ENCODE measurements at regions not wholly inside any gene's neighbourhood (a gene's known extent, or its start where the extent isn't known, plus 50 kb on each side); places are given as distances from the start of the nearest gene placed in this dataset.
"Not testable (repeated sequence)": the region's sequence is repeated elsewhere in the genome, so short reads cannot be mapped to it uniquely, and the experiment has no call there.

GRCh38 chr13:65112123-65112522, 2118.0 kb downstream of the PCDH9 start:
- no peak for DNase-seq (ENCODE audit: extremely low spot score)
- TF ChIP-seq EP300 (IDR thresholded peaks at IDR 0.05), result no peak
- no peak for TF ChIP-seq POLR2A (IDR thresholded peaks at IDR 0.05; ENCODE audit: low read depth)
- TF ChIP-seq CTCF (IDR thresholded peaks at IDR 0.05), result no peak
- TF ChIP-seq POLR2AphosphoS5 (IDR thresholded peaks at IDR 0.05), result no peak
- Histone ChIP-seq H3K27me3 (no peaks in the 10 kb centered on the region), H3K9me3 (no peaks in the 10 kb centered on the region), H3K27ac (replicated peaks in 1 of 4) (no peak overlapping the region), H3K36me3 (no peaks in the 10 kb centered on the region), H3K4me1 (peaks cover 0 to 4% (median 0%) of the 10 kb centered on the region in 4 donors), H3K4me3 (no peak overlapping the region)
- WGBS, result 78% methylated on average over 1 of the region's 1 CpG
- intact Hi-C loops (cut with DNase I), result no loop called here

- intact Hi-C loops (cut with DNase I), result no loop called here
- Histone ChIP-seq H3K4me3 (no peak overlapping the region), H3K36me3 (no peaks in the 10 kb centered on the region), H3K9me3 (no peaks in the 10 kb centered on the region), H3K27ac (replicated peaks in 1 of 4) (no peak overlapping the region), H3K4me1 (peaks cover 0 to 4% (median 0%) of the 10 kb centered on the region in 4 donors), H3K27me3 (no peaks in the 10 kb centered on the region)
- no peak for DNase-seq (ENCODE audit: extremely low spot score)
- WGBS, result 70% methylated on average over 1 of the region's 1 CpG
- no peak for TF ChIP-seq CTCF (IDR thresholded peaks at IDR 0.05)
- TF ChIP-seq POLR2AphosphoS5 (IDR thresholded peaks at IDR 0.05), result no peak
- no peak for TF ChIP-seq EP300 (IDR thresholded peaks at IDR 0.05)
- no peak for TF ChIP-seq POLR2A (IDR thresholded peaks at IDR 0.05; ENCODE audit: low read depth)
Observed at GRCh38 chr13:65111223-65111622, 2118.9 kb downstream of the PCDH9 start.

DNA sequence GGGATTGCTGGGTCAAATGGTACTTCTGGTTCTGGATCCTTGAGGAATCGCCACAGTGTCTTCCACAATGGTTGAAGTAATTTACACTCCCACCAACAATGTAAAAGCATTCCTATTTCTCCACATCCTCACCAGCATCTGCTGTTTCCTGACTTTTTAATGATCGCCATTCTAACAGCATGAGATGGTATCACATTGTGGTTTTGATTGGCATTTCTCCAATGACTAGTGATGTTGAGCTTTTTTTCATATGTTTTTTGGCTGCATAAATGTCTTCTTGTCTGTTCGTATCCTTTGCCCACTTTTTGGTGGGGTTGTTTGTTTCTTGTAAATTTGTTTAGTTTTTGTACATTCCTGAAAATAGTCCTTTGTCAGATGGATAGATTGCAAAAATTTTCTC, 2125.7 kb downstream of the PCDH9 start:
- 73% methylated on average over 3 of the region's 3 CpGs for WGBS
- intact Hi-C loops (cut with DNase I), result not testable (repeated sequence)

DNA sequence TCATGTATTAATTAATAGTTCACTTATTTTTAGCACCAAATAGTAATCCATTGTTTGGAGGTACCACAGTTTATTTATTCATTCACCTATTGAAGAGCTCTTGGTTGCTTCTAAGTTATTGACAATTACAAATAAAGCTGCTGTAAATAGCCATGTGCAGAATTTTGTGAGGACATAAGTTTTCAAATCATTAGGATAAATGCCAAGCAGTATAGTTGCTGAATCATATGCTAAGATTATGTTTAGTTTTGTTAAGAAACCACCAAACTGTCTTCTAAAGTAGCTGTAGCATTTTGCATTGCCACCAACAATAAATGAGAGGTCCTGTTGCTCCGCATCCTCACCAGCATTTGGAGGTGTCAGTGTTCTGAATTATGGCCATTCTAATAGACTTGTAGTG, 2126.8 kb downstream of the PCDH9 start:
- 93% methylated on average over 1 of the region's 1 CpG for WGBS
- H3K27ac ChIP-seq (replicated peaks in 1 of 4), result no peak overlapping the region
- peaks cover 0 to 9% (median 0%) of the 10 kb centered on the region in 4 donors for H3K9me3 ChIP-seq
- intact Hi-C loops (cut with DNase I), result no loop called here
- H3K4me1 ChIP-seq, result no peaks in the 10 kb centered on the region
- H3K36me3 ChIP-seq, result no peaks in the 10 kb centered on the region
- no peak for DNase-seq (ENCODE audit: extremely low spot score)
- TF ChIP-seq POLR2AphosphoS5 (IDR thresholded peaks at IDR 0.05) (no peak), CTCF (IDR thresholded peaks at IDR 0.05) (no peak), EP300 (IDR thresholded peaks at IDR 0.05) (no peak), POLR2A (IDR thresholded peaks at IDR 0.05; ENCODE audit: low read depth) (no peak)
- H3K27me3 ChIP-seq, result no peaks in the 10 kb centered on the region
- H3K4me3 ChIP-seq, result no peak overlapping the region

More for the DNA sequence above, 2125.7 kb downstream of the PCDH9 start:
- not testable (repeated sequence) for H3K27me3 ChIP-seq; DNase-seq (ENCODE audit: extremely low spot score); H3K4me1 ChIP-seq; H3K4me3 ChIP-seq; H3K9me3 ChIP-seq; H3K27ac ChIP-seq (replicated peaks in 1 of 4); H3K36me3 ChIP-seq

- no peaks in the 10 kb centered on the region for H3K27me3 ChIP-seq
- intact Hi-C loops (cut with DNase I), result no loop called here
- no peaks in the 10 kb centered on the region for H3K9me3 ChIP-seq
- TF ChIP-seq POLR2A (IDR thresholded peaks at IDR 0.05; ENCODE audit: low read depth) (no peak), POLR2AphosphoS5 (IDR thresholded peaks at IDR 0.05) (no peak), EP300 (IDR thresholded peaks at IDR 0.05) (no peak), CTCF (IDR thresholded peaks at IDR 0.05) (no peak)
- no peaks in the 10 kb centered on the region for H3K4me1 ChIP-seq
- WGBS, result 58% methylated on average over 9 of the region's 9 CpGs
- H3K27ac ChIP-seq (replicated peaks in 1 of 4), result no peak overlapping the region
- no peak overlapping the region for H3K4me3 ChIP-seq
- DNase-seq (ENCODE audit: extremely low spot score), result no peak
- no peaks in the 10 kb centered on the region for H3K36me3 ChIP-seq
Observed at GRCh38 chr13:65095161-65096082, 2134.7 kb downstream of the PCDH9 start.

Data from esophagus muscularis mucosa (tissue), 4 donors.